Colonic mucosa (tissue), 4 donors: ENCODE measurements at regions not wholly inside any gene's neighbourhood (a gene's known extent, or its start where the extent isn't known, plus 50 kb on each side); places are given as distances from the start of the nearest gene placed in this dataset.

ENCODE experiments used
- DNase-seq: peaks from one replicate; pipeline ENCODE4 v3.0.0-alpha.2; 2020
- H3K27ac ChIP-seq: fragments of 200-600 bp; one replicate; pipeline ENCODE4 v1.8.0; 2021
- H3K27me3 ChIP-seq: fragments of 200-600 bp; one replicate; pipeline ENCODE4 v1.8.0; 2021
- H3K36me3 ChIP-seq: fragments of 200-600 bp; one replicate; pipeline ENCODE4 v1.8.0; 2021
- H3K4me1 ChIP-seq: fragments of 200-600 bp; one replicate; pipeline ENCODE4 v1.8.0; 2021; ENCODE audit warnings: mild to moderate bottlenecking
- H3K4me3 ChIP-seq: fragments of 200-600 bp; one replicate; pipeline ENCODE4 v1.8.0; 2021
- H3K9ac ChIP-seq, 2 donors: one replicate each; pipeline ENCODE4 v1.7.0; 2013; ENCODE audit warnings: control low read depth in 2 of 2, low read depth in 2 of 2, low read length in 2 of 2
- H3K9me3 ChIP-seq: fragments of 200-600 bp; one replicate; pipeline ENCODE4 v1.8.0; 2021
- intact Hi-C: fragments of 100-400 bp; cut with DNase I; formaldehyde crosslinking; loops from one replicate; pipeline ENCODE4 v1.14.1; 2022
- TF ChIP-seq, protein P1 (sequence below): fragments of 200-600 bp; IDR thresholded peaks from one replicate; pipeline ENCODE4 v1.8.0; 2022; ENCODE audit warnings: antibody characterized with exemption, mild to moderate bottlenecking
- donor health status: healthy.
- donor health status: DM: no; HTN: no; CAD: no.
- donor health status: DM: no; HTN: no; CAD: no.

DNA sequence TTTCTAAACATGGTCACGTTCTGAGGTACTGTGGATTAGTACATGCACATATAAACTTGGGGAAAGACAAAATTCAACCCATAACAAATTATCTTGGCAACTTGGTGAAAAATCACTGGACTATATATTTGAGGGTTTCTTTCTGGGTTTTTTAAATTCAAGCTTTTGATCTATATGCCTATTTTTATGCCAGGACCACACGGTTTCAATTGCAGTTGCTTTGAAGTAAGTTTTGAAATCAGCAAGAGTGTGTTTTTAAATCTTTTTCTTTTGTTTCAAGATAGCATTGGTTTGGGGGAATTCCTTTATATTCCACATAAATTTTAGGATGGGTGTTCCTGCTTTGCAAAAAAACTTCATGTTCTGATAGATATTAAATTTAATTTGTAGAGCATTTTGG lies 406.4 kb upstream of the VWC2 start:
- Histone ChIP-seq H3K36me3 (no peaks in the 10 kb centered on the region), H3K4me3 (no peak overlapping the region), H3K27ac (no peak overlapping the region), H3K4me1 (no peaks in the 10 kb centered on the region), H3K9ac (no peak overlapping the region), H3K27me3 (no peaks in the 10 kb centered on the region), H3K9me3 (no peaks in the 10 kb centered on the region)
- no peak for DNase-seq
- TF ChIP-seq, protein P1, sequence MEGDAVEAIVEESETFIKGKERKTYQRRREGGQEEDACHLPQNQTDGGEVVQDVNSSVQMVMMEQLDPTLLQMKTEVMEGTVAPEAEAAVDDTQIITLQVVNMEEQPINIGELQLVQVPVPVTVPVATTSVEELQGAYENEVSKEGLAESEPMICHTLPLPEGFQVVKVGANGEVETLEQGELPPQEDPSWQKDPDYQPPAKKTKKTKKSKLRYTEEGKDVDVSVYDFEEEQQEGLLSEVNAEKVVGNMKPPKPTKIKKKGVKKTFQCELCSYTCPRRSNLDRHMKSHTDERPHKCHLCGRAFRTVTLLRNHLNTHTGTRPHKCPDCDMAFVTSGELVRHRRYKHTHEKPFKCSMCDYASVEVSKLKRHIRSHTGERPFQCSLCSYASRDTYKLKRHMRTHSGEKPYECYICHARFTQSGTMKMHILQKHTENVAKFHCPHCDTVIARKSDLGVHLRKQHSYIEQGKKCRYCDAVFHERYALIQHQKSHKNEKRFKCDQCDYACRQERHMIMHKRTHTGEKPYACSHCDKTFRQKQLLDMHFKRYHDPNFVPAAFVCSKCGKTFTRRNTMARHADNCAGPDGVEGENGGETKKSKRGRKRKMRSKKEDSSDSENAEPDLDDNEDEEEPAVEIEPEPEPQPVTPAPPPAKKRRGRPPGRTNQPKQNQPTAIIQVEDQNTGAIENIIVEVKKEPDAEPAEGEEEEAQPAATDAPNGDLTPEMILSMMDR, result no peak
- intact Hi-C loops, result no loop called here

DNA sequence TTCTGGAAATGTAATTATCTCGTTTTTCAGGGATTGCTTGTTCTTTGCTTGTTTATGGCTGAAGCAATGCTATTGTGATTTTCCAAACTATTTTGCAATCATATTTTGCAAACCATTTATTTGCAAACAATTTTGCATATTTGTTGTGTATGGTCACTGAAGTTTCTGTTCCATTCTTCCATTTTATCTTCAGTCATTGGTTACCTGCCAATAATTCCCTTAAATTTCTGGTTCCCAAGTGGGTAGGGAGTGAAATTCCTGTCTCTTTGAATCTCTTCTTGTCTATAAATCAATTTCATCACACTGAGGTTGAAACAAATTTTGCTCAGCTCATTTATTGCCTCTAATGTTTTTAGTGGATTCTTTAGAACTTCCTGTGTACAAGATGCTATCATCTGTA lies 401.7 kb upstream of the VWC2 start:
- no peaks in the 10 kb centered on the region for H3K4me1 ChIP-seq
- H3K9me3 ChIP-seq, result no peaks in the 10 kb centered on the region
- no peak overlapping the region for H3K4me3 ChIP-seq
- H3K27me3 ChIP-seq, result no peaks in the 10 kb centered on the region
- TF ChIP-seq, protein P1, result no peak
- H3K27ac ChIP-seq, result no peak overlapping the region
- H3K9ac ChIP-seq, result no peak overlapping the region
- intact Hi-C loops, result no loop called here
- DNase-seq, result no peak
- no peaks in the 10 kb centered on the region for H3K36me3 ChIP-seq

DNA sequence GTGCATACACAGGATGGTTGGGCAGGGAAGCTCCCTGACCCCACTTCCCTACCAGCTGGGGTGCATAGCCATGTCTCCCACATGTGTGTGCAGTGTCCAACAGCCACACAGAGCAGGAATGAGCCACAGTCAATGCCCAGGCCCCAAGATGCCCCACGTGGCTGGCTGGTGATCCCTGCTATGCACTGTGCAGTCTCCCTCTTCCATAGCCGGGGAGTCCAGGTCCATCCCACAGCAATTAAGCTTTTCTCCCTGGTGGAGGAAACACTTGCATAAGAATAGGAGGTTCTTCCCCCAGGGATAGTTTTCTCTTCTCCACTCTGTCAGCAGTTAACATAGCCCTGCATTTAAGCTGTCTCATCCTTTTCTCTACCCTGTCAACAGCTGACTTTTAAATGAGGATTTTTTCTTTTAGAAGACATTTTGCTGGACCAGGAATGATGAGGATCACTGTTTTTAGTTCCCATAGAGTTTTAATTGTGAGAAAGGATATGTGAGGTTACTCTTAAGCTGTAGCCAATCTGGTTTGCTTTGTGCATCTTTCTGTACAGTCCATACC lies 396.5 kb upstream of the VWC2 start:
- Histone ChIP-seq H3K9me3 (no peaks in the 10 kb centered on the region), H3K4me1 (no peaks in the 10 kb centered on the region), H3K36me3 (no peaks in the 10 kb centered on the region), H3K4me3 (no peak overlapping the region), H3K9ac (no peak overlapping the region), H3K27ac (no peak overlapping the region), H3K27me3 (no peaks in the 10 kb centered on the region)
- TF ChIP-seq, protein P1, result no peak
- intact Hi-C loops, result no loop called here
- no peak for DNase-seq

DNA sequence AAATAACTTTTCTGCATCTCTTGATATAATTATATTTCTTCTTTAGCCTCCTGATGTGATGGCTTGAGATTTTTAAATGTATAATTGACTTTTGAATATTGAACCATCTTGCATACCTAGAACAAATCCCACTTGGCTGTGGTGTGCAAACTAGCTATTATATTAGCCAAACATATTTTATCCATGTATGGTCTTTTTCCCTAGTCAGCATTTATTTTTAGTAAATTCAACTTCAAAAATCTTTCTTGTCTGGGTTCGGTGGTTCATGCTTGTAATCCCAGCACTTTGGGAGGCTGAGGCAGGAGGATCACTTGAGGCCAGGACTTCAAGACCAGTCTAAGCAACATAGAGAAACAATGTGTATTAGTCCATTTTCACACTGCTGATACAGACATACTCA lies 386.6 kb upstream of the VWC2 start:
- TF ChIP-seq, protein P1, result no peak
- Histone ChIP-seq H3K27me3 (no peaks in the 10 kb centered on the region), H3K4me3 (no peak overlapping the region), H3K36me3 (no peaks in the 10 kb centered on the region), H3K27ac (no peak overlapping the region), H3K4me1 (no peaks in the 10 kb centered on the region), H3K9ac (no peak overlapping the region), H3K9me3 (no peaks in the 10 kb centered on the region)
- DNase-seq, result no peak
- intact Hi-C loops, result no loop called here

DNA sequence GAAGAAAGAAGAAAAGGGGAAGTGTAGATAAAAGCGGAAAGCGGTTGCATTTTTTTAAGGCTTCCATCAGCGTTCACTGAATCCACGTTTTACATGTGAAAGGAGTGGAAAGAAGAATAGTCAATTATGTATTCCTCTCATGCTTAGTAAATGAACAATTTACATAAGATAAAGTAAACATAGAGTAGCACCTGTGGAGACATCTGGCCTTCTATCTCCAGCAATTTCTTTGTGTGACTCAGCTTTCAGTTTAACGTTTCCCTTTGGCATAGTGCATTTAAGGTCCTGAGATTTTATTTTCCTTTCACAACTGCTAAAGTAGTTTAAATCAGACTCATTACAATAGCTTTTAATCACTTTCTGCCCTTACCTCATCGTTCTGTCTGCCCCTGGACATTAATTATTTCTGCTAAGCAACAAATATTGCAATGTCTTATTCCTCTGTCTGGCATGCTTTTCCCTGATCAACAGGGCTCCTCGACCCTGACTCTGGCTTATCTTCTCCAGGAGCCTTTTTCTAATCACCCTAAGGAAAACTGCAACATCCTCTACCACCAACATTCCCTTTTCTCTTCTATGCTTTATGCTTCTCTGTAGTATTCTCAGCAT lies 383.5 kb upstream of the VWC2 start:
- TF ChIP-seq, protein P1, result no peak
- no peak for DNase-seq
- no peak overlapping the region for H3K9ac ChIP-seq
- no peaks in the 10 kb centered on the region for H3K4me1 ChIP-seq
- H3K27ac ChIP-seq, result no peak overlapping the region
- no peak overlapping the region for H3K4me3 ChIP-seq
- no peaks in the 10 kb centered on the region for H3K36me3 ChIP-seq
- no peaks in the 10 kb centered on the region for H3K9me3 ChIP-seq
- intact Hi-C loops, result no loop called here
- no peaks in the 10 kb centered on the region for H3K27me3 ChIP-seq
